NOMO-1 treated with DMSO at 0.1 percent for 48 hours (cell line): ENCODE measurements at regions not wholly inside any gene's neighbourhood (a gene's known extent, or its start where the extent isn't known, plus 50 kb on each side); places are given as distances from the start of the nearest gene placed in this dataset.
"Not testable (repeated sequence)": the region's sequence is repeated elsewhere in the genome, so short reads cannot be mapped to it uniquely, and the experiment has no call there.

Experiments used
- DNase-seq: peaks from one replicate; lab custom pipeline; 2025; ENCODE audit not compliant: unreplicated experiment; lab: John Stamatoyannopoulos, UW

GRCh38 chr14:45990252-45990651 lies 661.3 kb downstream of the RPL10L start:
- no peak for DNase-seq

- DNase-seq: no peak
Measured at GRCh38 chr14:45976001-45976400, 675.6 kb downstream of the RPL10L start.

- DNase-seq: no peak
Measured at GRCh38 chr14:45972416-45972815, 679.2 kb downstream of the RPL10L start.

- no peak for DNase-seq
Measured at GRCh38 chr14:45970621-45971020, 681.0 kb downstream of the RPL10L start.

- no peak for DNase-seq
Measured at GRCh38 chr14:45968037-45968436, 683.5 kb downstream of the RPL10L start.

- DNase-seq: no peak
Measured at GRCh38 chr14:45949479-45949878, 696.5 kb upstream of the MIS18BP1 start.

- DNase-seq: no peak
Measured at GRCh38 chr14:45947830-45948229, 694.8 kb upstream of the MIS18BP1 start.

- no peak for DNase-seq
Measured at GRCh38 chr14:45946251-45946650, 693.2 kb upstream of the MIS18BP1 start.

- no peak for DNase-seq
Measured at GRCh38 chr14:45940318-45940717, 687.3 kb upstream of the MIS18BP1 start.

- DNase-seq: no peak
Measured at GRCh38 chr14:45939572-45939971, 686.6 kb upstream of the MIS18BP1 start.

- not testable (repeated sequence) for DNase-seq
Measured at GRCh38 chr14:45919995-45920394, 667.0 kb upstream of the MIS18BP1 start.

- DNase-seq: no peak
Measured at GRCh38 chr14:45916340-45916953, 663.4 kb upstream of the MIS18BP1 start.

GRCh38 chr14:45907782-45908181 lies 654.8 kb upstream of the MIS18BP1 start:
- no peak for DNase-seq

GRCh38 chr14:45906257-45906656 lies 653.3 kb upstream of the MIS18BP1 start:
- no peak for DNase-seq

- DNase-seq: no peak
Measured at GRCh38 chr14:45905672-45906071, 652.7 kb upstream of the MIS18BP1 start.

GRCh38 chr14:45904314-45904713 lies 651.3 kb upstream of the MIS18BP1 start:
- no peak for DNase-seq

GRCh38 chr14:45902241-45902640 lies 649.2 kb upstream of the MIS18BP1 start:
- no peak for DNase-seq

- no peak for DNase-seq
Measured at GRCh38 chr14:45897439-45897838, 644.4 kb upstream of the MIS18BP1 start.

GRCh38 chr14:45893127-45893526 lies 640.1 kb upstream of the MIS18BP1 start:
- no peak for DNase-seq

GRCh38 chr14:45891417-45892080 lies 638.5 kb upstream of the MIS18BP1 start:
- no peak for DNase-seq

GRCh38 chr14:45888766-45889285 lies 635.8 kb upstream of the MIS18BP1 start:
- DNase-seq: not testable (repeated sequence)

GRCh38 chr14:45877981-45878380 lies 625.0 kb upstream of the MIS18BP1 start:
- DNase-seq: no peak

- DNase-seq: no peak
Measured at GRCh38 chr14:45868863-45869262, 615.9 kb upstream of the MIS18BP1 start.
